ENCODE measurements at regions not wholly inside any gene's neighbourhood (a gene's known extent, or its start where the extent isn't known, plus 50 kb on each side); places are given as distances from the start of the nearest gene placed in this dataset.
A peak's percentile ranks its signal among the peaks of the same experiment; 100 is the strongest.

- Histone ChIP-seq H3K9ac (ENCODE audit: insufficient read depth in 1 of 2, low read length in 2 of 2) (no peak overlapping the region), H3K4me1 (ENCODE audit: control insufficient read depth in 5 of 5, insufficient read depth in 5 of 5, low read length in 5 of 5) (peaks cover 0 to 12% (median 5%) of the 10 kb centered on the region in 5 donors), H3K36me3 (ENCODE audit: control insufficient read depth in 4 of 4, insufficient read depth in 4 of 4, low read length in 4 of 4) (no peaks in the 10 kb centered on the region), H3K9me3 (ENCODE audit: control insufficient read depth in 4 of 4, insufficient read depth in 3 of 4, low read length in 3 of 4) (peaks cover 0 to 2% (median 0%) of the 10 kb centered on the region in 4 donors), H3K27me3 (ENCODE audit: control insufficient read depth in 3 of 3, insufficient read depth in 3 of 3, low read length in 2 of 3) (no peaks in the 10 kb centered on the region), H3K27ac (ENCODE audit: low read depth in 1 of 2, low read length in 1 of 2) (no peak overlapping the region), H3K4me3 (no peak overlapping the region)
- WGBS, 2 donors: 20 to 22% methylated on average over 14 of the region's 14 CpGs
- no peak for TF ChIP-seq CTCF (IDR thresholded peaks at IDR 0.05; ENCODE audit: control extremely low read depth, extremely low read depth)
- peak in 1 of 3 donors; percentile 40 for DNase-seq
- no peak for ATAC-seq (ENCODE audit: insufficient read depth, low FRiP score)
Observed at GRCh38 chr9:89701221-89701798, 96.5 kb downstream of the GADD45G start.

GRCh38 chr9:89702401-89702800 lies 97.6 kb downstream of the GADD45G start:
- WGBS, 2 donors: 87 to 94% methylated on average over 3 of the region's 3 CpGs
- no peak overlapping the region for H3K27ac ChIP-seq (ENCODE audit: low read depth in 1 of 2, low read length in 1 of 2)
- no peaks in the 10 kb centered on the region for H3K36me3 ChIP-seq (ENCODE audit: control insufficient read depth in 4 of 4, insufficient read depth in 4 of 4, low read length in 4 of 4)
- DNase-seq: no peak
- no peak for ATAC-seq (ENCODE audit: insufficient read depth, low FRiP score)
- TF ChIP-seq CTCF (IDR thresholded peaks at IDR 0.05; ENCODE audit: control extremely low read depth, extremely low read depth): no peak
- H3K4me1 ChIP-seq (ENCODE audit: control insufficient read depth in 5 of 5, insufficient read depth in 5 of 5, low read length in 5 of 5): peaks cover 0 to 22% (median 8%) of the 10 kb centered on the region in 5 donors
- peaks cover 0 to 4% (median 0%) of the 10 kb centered on the region in 4 donors for H3K9me3 ChIP-seq (ENCODE audit: control insufficient read depth in 4 of 4, insufficient read depth in 3 of 4, low read length in 3 of 4)
- H3K27me3 ChIP-seq (ENCODE audit: control insufficient read depth in 3 of 3, insufficient read depth in 3 of 3, low read length in 2 of 3): no peaks in the 10 kb centered on the region
- no peak overlapping the region for H3K9ac ChIP-seq (ENCODE audit: insufficient read depth in 1 of 2, low read length in 2 of 2)
- no peak overlapping the region for H3K4me3 ChIP-seq

GRCh38 chr9:89705651-89706050 lies 100.8 kb downstream of the GADD45G start:
- no peak overlapping the region for H3K9ac ChIP-seq (ENCODE audit: insufficient read depth in 1 of 2, low read length in 2 of 2)
- H3K4me1 ChIP-seq (ENCODE audit: control insufficient read depth in 5 of 5, insufficient read depth in 5 of 5, low read length in 5 of 5): peaks cover 0 to 33% (median 12%) of the 10 kb centered on the region in 5 donors
- H3K27ac ChIP-seq (ENCODE audit: low read depth in 1 of 2, low read length in 1 of 2): no peak overlapping the region
- H3K9me3 ChIP-seq (ENCODE audit: control insufficient read depth in 4 of 4, insufficient read depth in 3 of 4, low read length in 3 of 4): peaks cover 0 to 2% (median 0%) of the 10 kb centered on the region in 4 donors
- H3K4me3 ChIP-seq: no peak overlapping the region
- ATAC-seq (ENCODE audit: insufficient read depth, low FRiP score) (no peak), DNase-seq (no peak)
- no peaks in the 10 kb centered on the region for H3K36me3 ChIP-seq (ENCODE audit: control insufficient read depth in 4 of 4, insufficient read depth in 4 of 4, low read length in 4 of 4)
- WGBS, 2 donors: 0 to 40% methylated on average over 1 of the region's 1 CpG
- no peaks in the 10 kb centered on the region for H3K27me3 ChIP-seq (ENCODE audit: control insufficient read depth in 3 of 3, insufficient read depth in 3 of 3, low read length in 2 of 3)
- no peak for TF ChIP-seq CTCF (IDR thresholded peaks at IDR 0.05; ENCODE audit: control extremely low read depth, extremely low read depth)

GRCh38 chr9:89706086-89706485 lies 101.3 kb downstream of the GADD45G start:
- no peak for ATAC-seq (ENCODE audit: insufficient read depth, low FRiP score)
- 51 to 59% methylated on average over 3 of the region's 3 CpGs for WGBS, 2 donors
- no peak overlapping the region for H3K4me3 ChIP-seq
- peak in 2 of 3 donors; percentile 28 to 35 for DNase-seq
- H3K9me3 ChIP-seq (ENCODE audit: control insufficient read depth in 4 of 4, insufficient read depth in 3 of 4, low read length in 3 of 4): peaks cover 0 to 2% (median 0%) of the 10 kb centered on the region in 4 donors
- no peaks in the 10 kb centered on the region for H3K27me3 ChIP-seq (ENCODE audit: control insufficient read depth in 3 of 3, insufficient read depth in 3 of 3, low read length in 2 of 3)
- TF ChIP-seq CTCF (IDR thresholded peaks at IDR 0.05; ENCODE audit: control extremely low read depth, extremely low read depth): no peak
- H3K9ac ChIP-seq (ENCODE audit: insufficient read depth in 1 of 2, low read length in 2 of 2): no peak overlapping the region
- H3K4me1 ChIP-seq (ENCODE audit: control insufficient read depth in 5 of 5, insufficient read depth in 5 of 5, low read length in 5 of 5): peaks cover 0 to 37% (median 12%) of the 10 kb centered on the region in 5 donors
- H3K27ac ChIP-seq (ENCODE audit: low read depth in 1 of 2, low read length in 1 of 2): no peak overlapping the region
- no peaks in the 10 kb centered on the region for H3K36me3 ChIP-seq (ENCODE audit: control insufficient read depth in 4 of 4, insufficient read depth in 4 of 4, low read length in 4 of 4)
